Stimulated activated CD4-positive, alpha-beta T cell treated with anti-CD3 and anti-CD28 coated beads, TNF-alpha, amount 100 ng/mL, for 48 hours (primary cell): ENCODE measurements at regions not wholly inside any gene's neighbourhood (a gene's known extent, or its start where the extent isn't known, plus 50 kb on each side); places are given as distances from the start of the nearest gene placed in this dataset.

Experiments used
- DNase-seq, 3 donors: peaks; one replicate each; pipeline ENCODE4 v3.0.0-alpha.2; 2020; ENCODE audit warnings: low read depth in 3 of 3

DNA sequence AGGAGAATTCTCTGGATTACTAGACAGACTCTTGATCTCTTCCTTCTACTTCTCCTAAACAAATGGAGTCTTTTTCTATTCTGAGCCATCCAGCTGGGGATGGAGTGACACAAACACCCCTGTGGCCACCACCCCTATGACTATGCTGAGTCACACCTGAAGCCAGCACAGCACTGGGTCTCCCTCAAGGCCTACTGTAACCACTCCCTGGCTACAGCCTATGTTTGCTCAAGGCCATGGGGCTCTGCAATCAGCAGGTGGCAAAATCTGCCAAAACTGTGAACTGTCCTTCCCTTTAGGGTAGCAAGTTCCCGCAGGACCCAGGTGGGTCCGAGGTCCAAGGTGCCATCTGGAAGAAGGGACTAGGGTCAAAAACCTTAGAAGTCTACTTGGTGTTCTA lies 132.3 kb downstream of the TINAG start:
- no peak for DNase-seq

DNA sequence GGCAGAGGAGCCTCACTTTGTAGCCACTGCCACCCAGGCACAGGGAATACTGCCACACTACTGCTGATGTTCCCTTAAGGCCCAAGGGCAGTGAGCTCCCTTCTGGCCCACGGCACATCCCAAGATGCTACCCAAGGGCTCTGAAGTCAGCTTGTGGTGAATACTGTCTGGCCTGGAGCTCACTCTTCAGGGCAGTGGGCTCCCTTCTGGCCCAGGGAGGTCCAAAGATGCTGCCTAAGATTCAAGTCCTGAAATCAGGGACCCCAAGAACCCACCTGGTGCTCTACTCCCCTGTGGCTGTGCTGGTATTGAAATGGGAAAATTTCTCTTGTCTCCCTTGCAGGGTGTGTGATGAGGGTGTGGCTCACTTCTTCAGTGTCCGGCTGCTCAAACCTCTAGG lies 132.8 kb downstream of the TINAG start:
- no peak for DNase-seq

DNA sequence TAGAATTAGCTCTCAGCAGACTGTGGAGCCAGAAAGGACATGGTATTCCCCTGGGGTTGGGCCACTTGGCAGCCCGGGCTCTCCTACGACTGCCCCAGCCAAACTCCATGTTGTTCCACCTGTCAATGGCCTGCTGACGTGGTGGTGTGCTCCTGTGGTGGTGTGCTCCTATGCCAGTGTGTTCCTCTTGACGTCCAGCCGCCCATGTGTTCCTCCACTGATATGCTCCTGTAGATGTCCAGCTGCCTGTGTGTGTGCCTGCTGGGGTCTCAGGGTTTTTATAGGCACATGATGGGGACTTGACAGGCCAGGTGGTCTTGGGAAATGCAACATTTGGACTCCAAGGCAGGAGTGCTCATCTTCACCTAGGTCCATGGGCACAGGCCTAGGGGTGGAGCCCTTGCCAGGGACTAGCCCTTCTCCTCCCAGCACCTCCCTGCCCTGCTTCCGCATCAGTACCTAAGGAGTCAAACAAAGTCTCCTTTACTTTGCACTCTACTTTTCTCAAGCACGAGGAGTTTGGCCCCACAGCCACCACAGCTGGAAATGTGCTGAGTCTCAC lies 133.5 kb downstream of the TINAG start:
- no peak for DNase-seq

DNA sequence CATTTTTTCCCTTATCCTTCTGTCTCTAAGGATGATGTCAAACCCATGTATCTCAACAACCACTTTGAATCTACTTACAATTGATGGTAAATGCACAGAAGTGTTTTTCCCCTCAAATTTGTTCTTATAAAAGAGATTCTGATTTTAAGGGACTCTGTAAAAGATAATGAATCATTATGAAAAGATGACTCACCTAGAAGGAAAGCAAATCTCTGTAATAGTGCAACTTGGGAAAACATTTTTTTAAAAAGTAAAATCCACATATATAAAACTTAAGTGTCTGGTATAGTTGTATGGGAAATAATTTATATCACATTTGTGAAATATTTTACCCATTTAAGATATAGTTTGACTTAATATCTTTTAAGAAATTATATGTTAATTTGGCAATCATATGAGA lies 137.0 kb downstream of the TINAG start:
- no peak for DNase-seq

GRCh38 chr6:54448617-54449016 lies 140.4 kb downstream of the TINAG start:
- DNase-seq: no peak

DNA sequence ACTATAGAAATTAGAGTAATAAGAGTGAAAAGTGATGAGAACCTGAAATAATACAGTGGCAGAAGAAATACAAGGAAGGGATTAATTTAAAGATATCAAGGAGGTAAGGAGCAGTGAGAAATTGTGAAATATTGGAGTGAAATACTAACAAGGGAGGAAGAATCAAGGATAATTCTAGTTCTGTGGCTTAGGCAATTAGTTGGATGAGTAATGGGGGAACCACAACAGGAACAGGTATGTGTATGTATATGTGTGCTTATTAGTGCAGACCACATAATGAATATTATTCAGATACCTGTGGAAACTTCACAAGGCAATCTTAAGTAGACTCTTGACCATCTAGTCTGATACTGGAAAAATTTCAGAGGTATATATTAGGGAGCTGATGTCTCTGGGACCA lies 143.3 kb downstream of the TINAG start:
- no peak for DNase-seq

- DNase-seq: no peak
Measured at GRCh38 chr6:54463354-54464024, 155.2 kb downstream of the TINAG start.

- DNase-seq: no peak
Measured at GRCh38 chr6:54465649-54466300, 157.5 kb downstream of the TINAG start.

GRCh38 chr6:54467384-54467783 lies 159.1 kb downstream of the TINAG start:
- DNase-seq: no peak

DNA sequence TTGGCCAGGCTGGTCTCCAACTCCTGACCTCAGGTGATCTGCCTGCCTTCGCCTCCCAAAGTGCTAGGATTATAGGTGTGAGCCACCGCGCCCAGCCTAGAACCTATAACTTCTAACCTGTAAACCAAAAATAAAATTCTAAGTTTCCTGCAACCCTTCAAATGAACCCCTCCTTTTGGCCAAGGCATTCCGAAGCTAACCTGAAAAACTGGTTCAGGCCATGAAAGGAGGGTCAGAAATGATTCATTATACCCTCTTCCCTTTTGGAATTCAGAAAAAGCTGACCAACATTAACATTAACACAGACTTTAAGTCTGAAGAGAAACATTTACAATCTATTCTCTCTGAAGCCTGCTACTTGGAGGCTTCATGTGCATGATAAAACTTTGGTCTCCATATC lies 165.1 kb downstream of the TINAG start:
- DNase-seq: no peak

DNA sequence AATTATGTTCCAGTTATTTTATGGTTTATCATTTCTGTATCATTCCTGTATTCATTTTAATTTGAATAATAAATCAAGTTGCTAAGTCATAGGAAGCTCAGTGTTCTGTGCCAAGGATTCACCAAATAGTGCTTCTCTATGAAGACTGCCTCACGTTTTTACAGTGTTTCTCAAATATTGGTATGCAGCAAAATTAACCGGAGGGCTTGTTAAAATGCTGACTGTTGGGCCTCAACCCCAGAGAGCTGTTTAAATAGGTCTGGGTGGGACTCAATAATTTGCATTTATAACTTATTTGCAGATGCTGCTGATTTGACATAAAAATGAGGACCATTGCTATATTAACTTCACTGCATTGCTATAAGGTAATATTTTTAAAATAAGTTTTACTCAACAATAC lies 166.7 kb downstream of the TINAG start:
- DNase-seq: no peak

DNA sequence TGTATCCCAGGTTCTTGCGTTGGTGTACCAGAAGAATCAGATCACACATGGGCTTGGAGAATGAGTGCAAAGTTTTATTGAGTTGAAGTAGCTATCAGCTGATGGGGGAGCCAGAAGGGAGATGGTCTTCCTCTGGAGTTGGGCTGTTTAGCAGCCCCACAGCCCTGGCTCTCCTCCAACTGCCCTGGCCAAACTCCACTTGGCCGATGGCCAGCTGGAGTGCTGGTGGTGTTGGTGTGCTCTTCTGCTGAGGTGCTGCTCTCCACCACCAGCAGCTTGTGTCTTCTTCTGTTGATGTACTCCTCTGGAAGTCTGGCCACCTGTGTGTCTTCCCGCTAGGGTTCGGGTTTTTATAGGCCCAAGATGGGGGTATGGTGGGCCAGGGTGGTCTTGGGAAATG lies 172.8 kb downstream of the TINAG start:
- DNase-seq: no peak

DNA sequence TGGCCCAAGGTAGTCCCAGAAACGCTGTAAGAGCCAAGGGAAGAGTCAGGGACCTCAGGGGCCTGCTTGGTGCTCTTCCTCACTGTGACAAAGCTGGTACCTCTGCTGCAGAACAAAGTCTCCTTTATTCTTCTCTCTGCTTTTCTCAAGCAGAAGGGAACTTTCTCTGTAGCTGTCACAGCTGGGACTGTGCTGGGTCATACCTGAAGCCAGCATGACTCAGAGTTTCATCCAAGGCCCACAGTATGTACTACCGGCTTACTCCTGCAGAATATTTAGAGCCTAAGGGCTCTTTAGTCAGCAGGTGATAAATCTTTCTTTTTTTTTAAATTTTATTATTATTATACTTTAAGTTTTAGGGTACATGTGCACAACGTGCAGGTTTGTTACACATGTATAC lies 183.2 kb downstream of the TINAG start:
- DNase-seq: no peak

DNA sequence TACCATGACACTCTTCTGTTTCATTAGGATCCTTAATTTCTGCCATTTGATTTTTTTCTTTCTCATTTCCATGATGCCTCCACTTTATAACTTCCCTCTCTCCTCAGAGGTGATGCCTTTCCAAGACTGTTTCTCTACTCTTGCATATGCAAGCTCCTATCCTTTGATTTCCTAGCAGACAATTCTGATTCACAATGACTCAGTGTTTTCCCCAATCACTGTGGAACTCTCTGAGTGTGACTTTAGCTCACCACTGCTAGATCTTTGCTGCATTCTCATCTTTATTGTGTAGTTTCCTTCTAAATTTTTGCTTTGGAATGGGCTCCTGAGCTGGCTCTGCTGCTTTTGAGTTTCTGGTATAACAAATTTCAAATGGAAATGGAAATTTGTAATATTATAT lies 184.9 kb downstream of the TINAG start:
- DNase-seq: no peak

DNA sequence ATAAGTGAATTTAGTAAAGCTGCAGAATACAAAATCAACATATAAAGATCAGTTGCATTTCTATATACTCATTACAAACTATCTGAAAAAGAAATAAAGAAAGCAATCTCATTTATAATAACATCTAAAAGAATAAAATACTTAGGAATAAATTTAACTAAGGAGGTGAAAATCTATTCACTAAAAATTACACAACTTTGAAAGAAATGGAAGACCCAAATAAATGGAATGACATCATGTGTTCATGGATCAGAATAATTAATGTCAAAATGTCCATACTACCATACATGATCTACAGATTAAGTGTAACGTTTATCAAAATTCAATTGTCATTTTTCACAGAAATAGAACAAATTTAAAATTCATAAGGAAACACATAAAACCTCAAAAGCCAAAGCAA lies 194.9 kb downstream of the TINAG start:
- DNase-seq: no peak

- no peak for DNase-seq
Measured at GRCh38 chr6:54515013-54515412, 206.8 kb downstream of the TINAG start.

DNA sequence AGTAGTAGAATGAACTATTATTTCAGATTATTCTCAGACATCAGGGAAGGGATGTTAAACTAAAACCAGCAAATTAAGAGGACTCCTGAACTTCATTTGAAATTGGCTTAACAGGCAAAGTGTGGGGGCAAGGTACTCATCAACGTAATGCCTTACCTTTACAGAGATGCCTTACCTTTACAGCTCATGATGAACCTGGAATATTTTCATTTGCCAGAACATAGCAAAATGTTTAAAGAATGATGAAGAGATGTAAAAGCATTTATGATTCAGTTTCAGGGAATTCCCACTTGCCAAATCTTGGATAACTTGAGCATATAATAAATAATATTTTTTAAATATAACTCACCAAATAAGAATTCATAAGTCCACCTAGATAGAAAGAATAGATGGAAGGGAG lies 207.5 kb downstream of the TINAG start:
- DNase-seq: no peak

GRCh38 chr6:54516321-54516720 lies 208.1 kb downstream of the TINAG start:
- DNase-seq: no peak

DNA sequence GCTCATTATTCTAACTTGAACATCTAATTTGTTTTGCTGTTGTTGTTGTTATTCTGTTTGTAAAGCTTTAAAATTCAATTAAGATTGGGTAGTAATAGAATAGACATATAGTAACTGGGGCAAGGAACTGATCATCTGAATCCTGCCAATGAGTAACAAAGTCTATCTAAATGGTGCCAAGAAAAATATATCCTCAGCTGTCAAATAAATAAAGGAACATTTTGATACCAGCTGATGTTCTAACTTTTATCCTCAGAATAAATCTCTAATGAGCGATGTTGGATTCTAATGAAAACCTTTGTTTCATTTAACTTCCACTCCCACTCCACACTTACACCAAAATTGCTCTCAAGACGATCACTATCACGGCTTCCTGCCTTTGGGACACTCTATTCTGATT lies 210.9 kb downstream of the TINAG start:
- DNase-seq: no peak

DNA sequence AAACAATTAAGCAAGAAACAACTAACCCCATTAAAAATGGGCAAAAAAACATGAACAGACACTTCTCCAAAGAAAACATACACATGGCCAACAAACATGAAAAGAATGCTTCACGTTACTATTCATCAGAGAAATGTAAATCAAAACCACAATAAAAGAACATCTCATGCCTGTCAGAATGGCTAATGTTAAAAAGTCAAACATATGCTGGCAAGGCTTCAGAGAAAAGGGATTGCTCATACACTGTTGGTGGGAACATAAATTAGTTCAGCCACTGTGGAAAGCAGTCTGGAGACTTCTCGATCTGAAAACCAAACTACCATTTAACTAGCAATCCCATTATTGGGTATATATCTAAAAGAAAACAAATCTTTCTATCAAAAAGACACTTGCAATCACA lies 217.5 kb downstream of the TINAG start:
- DNase-seq: no peak

DNA sequence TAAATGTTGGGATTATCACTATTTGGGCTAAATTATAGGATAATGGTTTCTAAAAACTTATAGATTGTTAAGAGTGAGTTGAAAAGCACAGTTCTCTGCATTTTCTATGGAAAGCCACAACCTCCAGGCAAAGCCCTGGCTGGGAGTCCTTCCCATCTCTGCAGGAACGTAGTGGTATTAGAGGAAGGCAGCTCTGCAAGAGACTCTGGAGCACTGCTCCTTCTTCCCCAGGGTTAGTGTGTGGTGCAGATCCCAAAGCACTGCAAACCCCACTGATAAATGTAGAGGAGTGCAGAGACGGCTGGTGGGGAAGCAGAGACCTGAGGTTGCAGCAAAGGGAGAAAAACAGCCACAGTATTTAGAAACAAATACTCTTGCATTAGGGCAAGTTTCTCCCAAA lies 225.3 kb downstream of the TINAG start:
- DNase-seq: no peak

DNA sequence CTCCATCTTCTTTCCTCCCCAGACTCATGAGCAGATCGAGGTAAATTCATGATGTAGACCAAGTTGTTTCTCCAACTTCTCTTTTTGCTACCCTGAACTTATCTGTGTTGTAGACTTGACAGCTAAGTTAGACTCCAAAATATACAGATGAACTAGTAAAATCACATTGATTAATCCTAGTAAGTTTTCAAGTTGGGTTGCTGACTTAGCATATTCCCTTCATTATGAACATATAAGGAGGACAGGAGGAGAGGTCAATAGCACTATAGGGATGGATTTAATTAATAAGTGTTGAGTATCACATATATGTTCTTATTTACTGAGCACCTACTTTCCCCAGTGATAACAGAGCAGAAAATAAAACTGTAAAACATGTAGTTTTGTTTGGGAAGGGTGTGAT lies 227.3 kb downstream of the TINAG start:
- DNase-seq: no peak

GRCh38 chr6:54541541-54541940 lies 233.3 kb downstream of the TINAG start:
- no peak for DNase-seq

GRCh38 chr6:54559136-54559535 lies 250.9 kb downstream of the TINAG start:
- no peak for DNase-seq
